T-cell (primary cell): ENCODE measurements at regions not wholly inside any gene's neighbourhood (a gene's known extent, or its start where the extent isn't known, plus 50 kb on each side); places are given as distances from the start of the nearest gene placed in this dataset.

Experiments used
- ATAC-seq, 4 experiments: fragments of 200-7000 bp in 3 of 4; fragments of 150-1000 bp in 1 of 4; cut with Tn5 transposase; replicated peaks in 1 of 4; 1 replicate in 3 of 4; 2 replicates in 1 of 4; pipeline ENCODE4 v1.10.0; 2021; ENCODE audit warnings: moderate library complexity in 3 of 4, mild to moderate bottlenecking in 2 of 4, moderate number of reproducible peaks in 1 of 4
- CTCF ChIA-PET, 2 donors: fragments of 300-600 bp; sonication (Branson Sonifier 250); formaldehyde crosslinking; loops; one replicate each; lab custom pipeline; 2022; ENCODE audit warnings: antibody characterized with exemption in 2 of 2; lab: Charles Lee
- POLR2A ChIA-PET, 2 donors: fragments of 300-600 bp; sonication (Branson Sonifier 250); formaldehyde crosslinking; loops; one replicate each; lab custom pipeline; 2022; ENCODE audit warnings: antibody characterized with exemption in 2 of 2; lab: Charles Lee
- DNase-seq, 35 experiments: peaks; one replicate each; pipeline versions ENCODE4 v3.0.0 to v3.0.0-alpha.2; 2013 to 2023
- H3K27ac ChIP-seq: one replicate; pipeline ENCODE4 v1.5.1; 2013; ENCODE audit warnings: low read length
- H3K27me3 ChIP-seq, 2 experiments: replicated peaks in 1 of 2; 1 replicate in 1 of 2; 2 replicates in 1 of 2; pipeline versions ENCODE4 v1.6.1 to v1.7.0; 2013; ENCODE audit warnings: low read length in 1 of 2, mixed read lengths in 1 of 2; ENCODE audit not compliant: control insufficient read depth in 2 of 2, insufficient read depth in 2 of 2; ENCODE audit errors: extremely low read depth in 1 of 2
- H3K36me3 ChIP-seq, 2 donors: 1 replicate in 1 of 2; 2 replicates in 1 of 2; pipeline versions ENCODE4 v1.6.1 to v1.7.0; 2013; ENCODE audit warnings: low read length in 1 of 2; ENCODE audit not compliant: control insufficient read depth in 2 of 2, insufficient read depth in 1 of 2; ENCODE audit errors: extremely low read depth in 1 of 2
- H3K4me1 ChIP-seq, 2 experiments: 1 replicate in 1 of 2; 2 replicates in 1 of 2; pipeline versions ENCODE4 v1.6.1 to v1.7.0; 2013; ENCODE audit warnings: low read length in 2 of 2, mixed read lengths in 1 of 2; ENCODE audit not compliant: insufficient read depth in 2 of 2, control insufficient read depth in 1 of 2; ENCODE audit errors: extremely low read depth in 1 of 2
- H3K4me3 ChIP-seq, 2 donors: 1 replicate in 1 of 2; 2 replicates in 1 of 2; pipeline versions ENCODE4 v1.5.1 to v1.7.0; 2013; ENCODE audit warnings: mild to moderate bottlenecking in 2 of 2, low read length in 1 of 2, moderate library complexity in 1 of 2; ENCODE audit not compliant: control insufficient read depth in 1 of 2; ENCODE audit errors: extremely low read depth in 1 of 2
- H3K9me3 ChIP-seq: 2 replicates; pipeline ENCODE4 v1.7.0; 2013
- H3K27ac Mint-ChIP-seq, 2 donors: one replicate each; pipeline ENCODE4 v1.8.0; 2020 to 2021; ENCODE audit warnings: mild to moderate bottlenecking in 2 of 2, mixed read lengths in 2 of 2
- H3K27me3 Mint-ChIP-seq, 2 donors: one replicate each; pipeline ENCODE4 v1.8.0; 2021 to 2022; ENCODE audit warnings: mixed read lengths in 2 of 2
- H3K36me3 Mint-ChIP-seq: one replicate; pipeline ENCODE4 v1.8.0; 2021; ENCODE audit warnings: mixed read lengths
- H3K4me1 Mint-ChIP-seq, 3 donors: one replicate each; pipeline ENCODE4 v1.8.0; 2020 to 2022; ENCODE audit warnings: mixed read lengths in 3 of 3, mild to moderate bottlenecking in 1 of 3
- H3K4me3 Mint-ChIP-seq, 3 donors: one replicate each; pipeline ENCODE4 v1.8.0; 2020 to 2022; ENCODE audit warnings: mild to moderate bottlenecking in 3 of 3, mixed read lengths in 3 of 3, moderate library complexity in 3 of 3
- H3K9me3 Mint-ChIP-seq, 3 donors: one replicate each; pipeline ENCODE4 v1.8.0; 2020 to 2022; ENCODE audit warnings: mixed read lengths in 3 of 3
- WGBS: methylation state at CpG from one replicate; pipeline ENCODE4 v1.1.5; 2013; ENCODE audit warnings: missing lambda C conversion rate; ENCODE audit not compliant: insufficient coverage; 5-methylcytosine and 5-hydroxymethylcytosine counted together

DNA sequence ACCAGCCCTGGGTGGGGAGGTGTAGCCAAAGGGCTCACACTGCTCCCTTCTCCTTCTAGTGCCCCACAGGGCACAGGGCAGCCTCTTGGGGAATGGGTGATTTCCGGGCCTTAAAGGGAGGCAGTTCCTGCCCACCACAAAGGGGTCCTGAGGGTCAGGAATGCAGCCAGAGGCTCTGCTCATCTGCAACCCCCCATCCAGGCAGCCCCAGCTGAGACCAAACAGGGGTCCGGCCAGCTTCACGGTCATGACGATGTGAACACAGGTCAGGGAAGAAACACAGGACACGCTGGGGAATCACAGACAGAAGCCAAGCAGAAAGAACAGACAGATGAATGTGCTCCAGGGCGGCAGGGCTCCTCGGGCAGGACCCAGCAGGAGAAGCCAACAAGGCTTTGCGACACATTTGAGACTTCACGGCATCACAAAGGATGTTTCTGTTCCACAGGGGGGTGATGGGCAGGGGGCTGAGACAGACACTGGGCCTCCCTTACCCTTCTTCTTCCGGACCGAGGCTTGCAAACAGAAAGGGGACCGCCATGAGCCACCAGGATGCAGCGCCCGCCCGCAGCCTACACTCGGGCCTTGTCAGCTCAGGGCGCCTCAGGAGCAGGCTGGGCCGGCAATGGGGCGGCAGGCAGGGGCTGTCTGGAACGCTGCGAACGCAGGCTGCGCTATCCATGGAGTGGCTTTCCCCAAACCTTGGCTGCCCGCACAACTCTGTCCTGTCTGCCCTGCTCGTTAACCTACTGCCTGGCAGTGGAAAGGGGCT, 101.9 kb downstream of the CTTN start:
- ChIA-PET POLR2A (no interaction called here), CTCF (no interaction called here)
- peaks cover 0 to 3% of the 10 kb centered on the region in 2 donors for H3K27me3 Mint-ChIP-seq
- Histone ChIP-seq H3K9me3 (no peaks in the 10 kb centered on the region), H3K4me3 (no peak overlapping the region), H3K36me3 (no peaks in the 10 kb centered on the region), H3K27ac (no peak overlapping the region), H3K27me3 (peaks cover 0 to 29% of the 10 kb centered on the region in 2 experiments), H3K4me1 (no peaks in the 10 kb centered on the region)
- no peaks in the 10 kb centered on the region for H3K4me1 Mint-ChIP-seq
- 91% methylated on average over 24 of the region's 25 CpGs for WGBS
- DNase-seq (peak in 1 of 35 experiments; percentile 1), ATAC-seq (no peak)
- no peak overlapping the region for H3K4me3 Mint-ChIP-seq
- H3K9me3 Mint-ChIP-seq = no peaks in the 10 kb centered on the region
- H3K36me3 Mint-ChIP-seq = no peaks in the 10 kb centered on the region
- H3K27ac Mint-ChIP-seq = no peak overlapping the region

DNA sequence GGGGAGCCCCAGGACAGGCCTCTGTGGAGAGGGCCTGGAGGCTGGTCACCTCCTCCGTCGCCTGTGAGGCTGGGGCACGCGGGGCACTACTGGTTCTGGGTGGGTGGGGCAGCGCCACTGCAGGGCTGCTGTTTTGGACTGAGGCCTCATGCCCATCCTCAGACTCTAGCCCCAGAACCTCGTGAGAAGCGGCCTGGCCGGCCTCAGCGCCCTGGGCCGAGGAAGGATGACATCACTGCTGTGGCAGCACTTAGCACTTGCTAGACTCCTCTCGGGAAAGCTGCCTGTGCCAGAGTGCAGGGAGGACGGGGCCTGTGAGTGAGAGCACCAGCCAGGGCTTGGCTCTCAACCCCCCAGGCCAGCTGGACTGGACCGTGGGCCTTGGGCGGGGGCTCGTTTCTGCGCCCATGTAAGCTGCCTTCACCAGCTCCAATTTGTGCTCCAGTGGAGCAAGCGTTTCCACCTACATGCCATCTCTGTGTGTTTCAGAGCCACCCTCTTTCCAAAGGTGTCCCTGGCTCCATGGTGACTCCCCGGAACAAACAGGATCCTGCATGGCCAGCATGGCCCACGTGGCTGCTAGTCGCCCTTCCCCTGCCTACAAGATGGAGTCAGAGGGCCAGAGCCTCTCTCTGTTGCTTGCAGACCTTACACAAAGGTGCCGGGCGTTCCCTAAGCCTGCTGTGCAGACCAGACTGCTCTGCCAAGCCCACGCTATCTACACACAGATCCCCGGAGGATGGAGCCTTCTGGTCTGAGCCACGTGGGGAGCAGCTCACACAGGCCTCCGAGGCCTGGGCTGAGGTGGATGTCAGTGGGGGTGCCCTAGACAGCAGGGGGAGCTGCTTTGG, 102.9 kb downstream of the CTTN start:
- DNase-seq (peak in 1 of 35 experiments; percentile 0), ATAC-seq (no peak)
- Histone ChIP-seq H3K27me3 (peaks cover 0 to 34% of the 10 kb centered on the region in 2 experiments), H3K27ac (no peak overlapping the region), H3K4me3 (no peak overlapping the region), H3K36me3 (no peaks in the 10 kb centered on the region), H3K4me1 (no peaks in the 10 kb centered on the region), H3K9me3 (no peaks in the 10 kb centered on the region)
- H3K27me3 Mint-ChIP-seq = peaks cover 0 to 3% of the 10 kb centered on the region in 2 donors
- H3K4me3 Mint-ChIP-seq = no peak overlapping the region
- H3K36me3 Mint-ChIP-seq = no peaks in the 10 kb centered on the region
- H3K4me1 Mint-ChIP-seq = no peaks in the 10 kb centered on the region
- no peak overlapping the region for H3K27ac Mint-ChIP-seq
- WGBS = 82% methylated on average over 20 of the region's 26 CpGs
- ChIA-PET CTCF (no interaction called here), POLR2A (no interaction called here)
- H3K9me3 Mint-ChIP-seq = no peaks in the 10 kb centered on the region

DNA sequence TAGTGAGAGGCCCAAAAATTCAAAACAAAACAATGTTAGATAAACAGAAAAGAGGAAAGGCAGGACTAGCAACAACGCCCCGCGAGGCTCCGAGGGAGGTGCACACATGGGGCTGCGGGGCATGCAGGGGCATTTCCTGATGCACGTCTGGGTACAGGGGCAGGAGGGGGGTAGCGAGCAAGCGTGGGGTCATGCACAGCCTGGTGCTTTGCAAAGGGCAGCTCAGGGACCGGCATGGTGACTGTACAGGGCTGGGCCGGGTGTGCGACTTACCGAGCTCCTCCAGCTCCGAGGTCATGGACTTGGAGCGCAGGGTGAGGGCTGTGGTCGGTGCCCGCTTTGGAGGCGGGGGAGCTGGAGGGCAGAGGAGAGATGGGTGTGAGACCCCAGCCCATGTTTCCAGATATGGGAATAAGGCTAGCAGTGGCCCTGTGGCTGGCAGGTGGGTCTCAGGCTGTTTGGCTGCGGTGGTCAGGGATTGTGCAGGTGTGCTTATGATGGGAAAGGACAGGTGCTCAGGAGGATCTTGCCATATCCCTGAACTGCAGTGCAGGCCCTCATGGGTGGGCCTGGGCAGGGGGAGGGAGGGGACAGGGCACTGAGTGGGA, 103.7 kb downstream of the CTTN start:
- Histone ChIP-seq H3K4me1 (no peaks in the 10 kb centered on the region), H3K27ac (no peak overlapping the region), H3K36me3 (no peaks in the 10 kb centered on the region), H3K27me3 (peaks cover 0 to 28% of the 10 kb centered on the region in 2 experiments), H3K4me3 (no peak overlapping the region), H3K9me3 (no peaks in the 10 kb centered on the region)
- DNase-seq (no peak), ATAC-seq (no peak)
- H3K9me3 Mint-ChIP-seq = no peaks in the 10 kb centered on the region
- no peaks in the 10 kb centered on the region for H3K4me1 Mint-ChIP-seq
- no peaks in the 10 kb centered on the region for H3K36me3 Mint-ChIP-seq
- CTCF ChIA-PET = no interaction called here
- H3K27me3 Mint-ChIP-seq = peaks cover 0 to 1% of the 10 kb centered on the region in 2 donors
- no peak overlapping the region for H3K4me3 Mint-ChIP-seq
- WGBS = 83% methylated on average over 16 of the region's 18 CpGs
- POLR2A ChIA-PET = no interaction called here
- H3K27ac Mint-ChIP-seq = no peak overlapping the region

DNA sequence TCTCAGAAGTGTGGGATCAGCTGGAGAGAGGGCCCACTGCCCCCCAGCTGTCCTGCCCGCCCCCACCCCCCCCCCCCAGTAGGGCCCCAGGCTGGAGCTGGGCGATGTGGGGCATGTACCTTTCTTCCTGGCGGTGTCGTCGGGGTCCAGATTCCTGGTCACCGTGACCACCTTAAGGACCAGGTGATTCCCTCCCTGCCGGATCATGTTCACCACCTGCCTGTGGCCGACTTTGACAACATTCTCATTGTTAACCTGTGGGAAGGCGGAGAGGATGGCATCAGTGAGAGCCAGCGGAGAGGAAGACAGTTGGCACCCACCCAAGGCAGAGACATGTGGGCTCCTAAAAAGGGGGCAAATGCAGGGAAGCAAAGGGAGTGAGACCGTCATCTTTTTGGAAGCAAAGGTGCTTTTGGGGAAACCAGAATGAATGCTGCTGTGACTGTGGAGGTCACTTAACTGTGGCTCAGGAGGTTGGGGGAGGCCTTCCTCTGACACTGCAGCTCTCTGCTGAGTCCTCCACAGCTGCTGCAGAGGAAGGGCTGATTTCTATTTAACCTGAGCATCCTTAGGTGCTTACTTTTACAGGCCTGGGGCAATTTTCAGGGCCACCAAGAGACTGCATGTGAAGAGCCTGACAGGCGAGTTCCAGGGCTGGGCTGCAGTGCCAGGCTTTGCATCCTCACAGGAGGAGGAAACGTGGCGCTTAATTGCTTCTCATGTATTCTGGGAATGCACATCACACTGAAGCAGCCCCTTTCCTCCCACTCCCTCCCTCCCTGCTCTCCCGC, 104.5 kb downstream of the CTTN start:
- no peak overlapping the region for H3K27ac Mint-ChIP-seq
- H3K9me3 ChIP-seq = no peaks in the 10 kb centered on the region
- no peaks in the 10 kb centered on the region for H3K4me1 Mint-ChIP-seq
- peaks cover 0 to 1% of the 10 kb centered on the region in 2 donors for H3K27me3 Mint-ChIP-seq
- H3K27me3 ChIP-seq = peaks cover 0 to 30% of the 10 kb centered on the region in 2 experiments
- H3K36me3 Mint-ChIP-seq = no peaks in the 10 kb centered on the region
- no peak overlapping the region for H3K27ac ChIP-seq
- H3K36me3 ChIP-seq = no peaks in the 10 kb centered on the region
- H3K9me3 Mint-ChIP-seq = no peaks in the 10 kb centered on the region
- DNase-seq = no peak
- POLR2A ChIA-PET = no interaction called here
- CTCF ChIA-PET = interaction anchor here in 1 of 2 donors (0.6 kb wide), 1 partner anchor 27 kb away, joined by 4 read pairs; no protein-coding TSS in a partner anchor
- ATAC-seq = no peak
- no peaks in the 10 kb centered on the region for H3K4me1 ChIP-seq
- H3K4me3 ChIP-seq = no peak overlapping the region
- H3K4me3 Mint-ChIP-seq = no peak overlapping the region
- 83% methylated on average over 6 of the region's 15 CpGs for WGBS

DNA sequence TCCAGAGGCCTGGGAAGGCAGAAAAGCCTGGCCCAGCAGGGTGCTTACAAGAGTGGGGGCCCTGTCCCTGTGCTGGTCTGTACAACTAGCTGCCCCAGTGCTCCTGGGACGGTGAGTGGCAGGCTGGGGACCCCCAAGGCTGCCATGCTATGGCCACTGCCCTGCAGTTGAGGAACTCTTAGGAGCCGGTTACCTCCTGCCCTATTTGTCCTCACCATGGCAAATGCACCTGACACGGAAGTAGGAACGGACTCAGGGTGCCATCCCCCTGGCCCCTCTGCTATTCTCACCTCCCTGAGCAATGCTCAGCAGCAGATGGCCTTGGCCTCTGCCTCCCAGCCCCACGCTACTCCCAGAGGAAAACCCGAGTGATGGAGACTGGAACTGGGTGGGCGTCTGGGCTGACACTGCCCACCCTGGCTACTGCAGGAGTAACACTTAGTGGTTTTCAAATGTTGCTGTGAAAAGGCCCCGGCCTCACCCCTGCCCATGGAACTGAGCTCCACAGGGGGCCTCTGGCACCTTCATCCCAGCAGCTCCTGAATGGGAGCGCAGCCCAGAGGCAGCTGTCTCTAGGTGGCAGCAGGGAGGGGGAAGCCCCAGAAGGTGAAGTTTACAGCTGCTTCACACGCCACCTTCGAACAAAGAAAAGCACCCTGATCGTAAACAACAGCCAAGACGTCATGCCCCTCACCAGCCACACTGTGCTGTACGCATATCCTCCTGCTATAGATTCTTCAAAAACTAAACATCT, 105.3 kb downstream of the CTTN start:
- Mint-ChIP-seq H3K27me3 (peaks cover 0 to 1% of the 10 kb centered on the region in 2 donors), H3K9me3 (no peaks in the 10 kb centered on the region)
- POLR2A ChIA-PET = no interaction called here

More for the DNA sequence above, 105.3 kb downstream of the CTTN start:
- Histone ChIP-seq H3K27ac (no peak overlapping the region), H3K9me3 (no peaks in the 10 kb centered on the region), H3K4me1 (no peaks in the 10 kb centered on the region), H3K4me3 (no peak overlapping the region), H3K36me3 (no peaks in the 10 kb centered on the region), H3K27me3 (peaks cover 0 to 35% of the 10 kb centered on the region in 2 experiments)
- peak in 1 of 35 experiments; percentile 2 for DNase-seq
- WGBS = 74% methylated on average over 9 of the region's 14 CpGs
- H3K4me3 Mint-ChIP-seq = no peak overlapping the region
- H3K4me1 Mint-ChIP-seq = no peaks in the 10 kb centered on the region
- CTCF ChIA-PET = no interaction called here
- no peak for ATAC-seq
- no peaks in the 10 kb centered on the region for H3K36me3 Mint-ChIP-seq
- no peak overlapping the region for H3K27ac Mint-ChIP-seq
